SKM-1 treated with dmso at 0.1 percent for 144 hours (cell line): ENCODE measurements at regions not wholly inside any gene's neighbourhood (a gene's known extent, or its start where the extent isn't known, plus 50 kb on each side); places are given as distances from the start of the nearest gene placed in this dataset.

Experiments used
- DNase-seq: peaks from one replicate; lab custom pipeline; 2025; ENCODE audit not compliant: unreplicated experiment; lab: John Stamatoyannopoulos, UW

DNA sequence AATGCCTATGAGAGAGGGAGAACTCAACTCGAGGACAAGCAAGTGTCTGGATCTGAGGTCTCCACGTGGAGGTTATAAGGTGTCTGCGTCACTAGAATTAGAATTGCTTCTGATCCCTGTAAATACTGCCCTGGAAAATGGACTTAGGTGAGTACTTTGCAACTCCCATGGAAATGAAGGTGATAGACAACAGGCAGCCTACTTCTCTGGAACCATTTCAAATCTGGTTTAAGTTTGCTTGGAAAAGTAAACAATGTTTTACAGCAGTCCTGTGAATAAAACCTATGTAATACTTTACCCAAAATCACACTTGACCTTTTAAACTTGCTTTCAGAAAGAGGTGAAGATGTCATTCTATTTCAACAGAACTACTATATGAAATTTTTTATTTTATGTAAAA lies 70.1 kb upstream of the TENT5A start:
- no peak for DNase-seq

DNA sequence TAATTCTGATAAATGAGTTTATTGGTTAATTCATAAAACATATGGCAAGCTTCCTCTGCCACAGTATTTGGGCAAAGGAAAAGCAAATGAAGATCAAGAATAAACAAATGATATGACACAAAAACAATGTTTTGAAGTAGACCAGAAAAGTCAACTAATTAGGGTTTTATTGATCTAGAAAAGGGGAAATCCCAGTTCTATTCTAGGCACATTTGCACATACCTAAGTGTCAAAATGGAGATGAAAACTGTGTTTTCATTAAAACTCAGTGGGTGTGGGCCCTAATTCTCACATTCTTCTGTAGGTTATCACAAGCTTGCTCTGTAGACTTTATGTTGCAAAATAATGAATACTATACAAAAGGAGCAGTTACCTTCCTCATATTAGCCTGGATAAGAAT lies 69.0 kb upstream of the TENT5A start:
- no peak for DNase-seq

DNA sequence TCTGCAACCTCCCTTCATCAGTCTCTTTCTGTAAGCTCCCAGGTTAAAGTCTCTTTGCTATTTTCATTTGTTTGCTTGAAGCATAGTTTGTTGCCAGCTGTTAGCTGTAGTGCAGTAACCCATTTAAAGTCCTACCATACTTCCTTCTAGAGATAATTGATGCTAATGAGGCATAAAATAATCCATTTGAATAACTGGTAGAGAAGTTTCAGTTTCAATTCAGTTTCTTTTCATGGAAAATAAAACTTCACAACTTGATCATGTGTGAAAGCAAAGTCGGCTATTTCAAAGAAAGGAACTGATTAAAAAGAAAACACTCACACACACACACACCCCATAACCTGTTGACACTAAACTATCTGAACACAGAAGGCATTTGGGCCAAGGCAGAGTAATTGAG lies 68.5 kb upstream of the TENT5A start:
- no peak for DNase-seq

DNA sequence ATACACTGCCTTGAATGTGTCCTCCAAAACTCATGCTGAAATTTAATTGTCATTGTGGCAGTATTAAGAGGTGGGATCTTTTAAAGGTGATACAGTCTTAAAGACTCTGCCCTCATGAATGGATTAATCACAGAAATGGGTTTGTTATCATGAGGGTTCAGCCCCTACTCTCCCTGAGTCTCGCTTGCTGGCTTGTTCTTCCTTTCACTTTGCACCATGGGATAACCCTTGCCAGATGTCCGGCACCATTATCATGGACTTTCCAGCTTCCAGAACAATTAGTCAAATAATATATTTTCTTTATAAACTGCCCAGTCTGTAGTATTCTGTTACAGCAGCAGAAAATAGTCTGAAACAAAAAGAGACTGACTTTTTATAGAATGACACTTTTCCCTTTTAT lies 67.9 kb upstream of the TENT5A start:
- DNase-seq, result no peak

DNA sequence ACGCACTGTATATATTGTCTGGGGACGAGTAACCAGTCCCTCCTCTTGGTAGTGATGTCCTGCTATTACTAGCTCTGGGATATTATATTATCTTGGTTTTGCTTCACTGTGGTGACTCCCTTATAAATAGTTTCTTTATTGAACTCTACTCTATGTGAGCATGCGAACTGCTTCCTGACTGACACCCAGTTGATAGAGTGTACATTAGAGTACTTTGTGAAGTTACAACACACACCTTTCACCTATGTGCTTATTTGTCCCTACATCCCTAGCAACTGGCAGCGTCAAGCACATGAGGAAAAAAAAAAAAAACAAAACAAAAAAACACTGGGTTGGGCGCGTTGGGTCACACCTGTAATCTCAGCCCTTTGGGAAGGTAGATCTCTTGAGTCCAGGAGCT lies 67.3 kb upstream of the TENT5A start:
- DNase-seq, result no peak

DNA sequence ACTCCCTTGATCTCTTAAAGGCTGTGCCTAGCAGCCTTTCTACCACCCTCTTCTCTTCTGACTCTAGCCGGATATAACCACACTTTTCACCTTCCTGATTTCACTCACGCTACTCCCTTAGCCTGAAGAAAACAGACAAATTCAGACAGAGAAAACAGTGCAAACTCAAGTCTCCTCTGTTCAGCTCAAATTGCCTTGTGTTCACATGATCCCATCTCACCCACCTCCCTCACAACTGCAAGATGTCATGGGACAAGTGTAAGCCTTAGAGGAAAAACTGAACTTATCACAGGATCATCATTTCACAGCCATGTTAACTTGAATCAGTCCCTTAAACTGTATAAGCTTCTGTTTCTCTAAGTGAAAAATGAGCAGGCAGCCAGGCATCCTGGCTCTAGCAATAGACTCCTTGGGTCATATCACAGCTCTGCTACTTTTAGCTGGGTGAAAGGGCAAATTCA lies 66.5 kb upstream of the TENT5A start:
- no peak for DNase-seq

DNA sequence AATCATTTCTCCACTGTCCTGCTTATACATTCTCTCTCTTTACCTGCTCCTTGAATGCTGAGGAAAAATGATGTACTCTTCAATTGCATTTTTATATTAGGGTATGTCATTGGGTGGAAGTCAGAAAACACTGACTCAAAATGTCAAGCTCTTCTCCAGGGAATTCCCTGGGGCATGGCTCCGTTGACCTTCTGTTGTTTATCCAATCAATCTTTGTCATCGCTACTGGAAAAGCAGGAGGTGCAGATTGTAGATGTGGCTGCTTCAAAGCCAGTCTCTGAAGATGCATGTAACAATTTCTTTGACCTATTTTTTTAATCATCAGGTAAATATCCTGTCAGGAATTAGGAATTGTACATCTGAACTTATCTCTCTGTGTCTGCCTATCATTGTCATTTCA lies 63.9 kb upstream of the TENT5A start:
- no peak for DNase-seq

DNA sequence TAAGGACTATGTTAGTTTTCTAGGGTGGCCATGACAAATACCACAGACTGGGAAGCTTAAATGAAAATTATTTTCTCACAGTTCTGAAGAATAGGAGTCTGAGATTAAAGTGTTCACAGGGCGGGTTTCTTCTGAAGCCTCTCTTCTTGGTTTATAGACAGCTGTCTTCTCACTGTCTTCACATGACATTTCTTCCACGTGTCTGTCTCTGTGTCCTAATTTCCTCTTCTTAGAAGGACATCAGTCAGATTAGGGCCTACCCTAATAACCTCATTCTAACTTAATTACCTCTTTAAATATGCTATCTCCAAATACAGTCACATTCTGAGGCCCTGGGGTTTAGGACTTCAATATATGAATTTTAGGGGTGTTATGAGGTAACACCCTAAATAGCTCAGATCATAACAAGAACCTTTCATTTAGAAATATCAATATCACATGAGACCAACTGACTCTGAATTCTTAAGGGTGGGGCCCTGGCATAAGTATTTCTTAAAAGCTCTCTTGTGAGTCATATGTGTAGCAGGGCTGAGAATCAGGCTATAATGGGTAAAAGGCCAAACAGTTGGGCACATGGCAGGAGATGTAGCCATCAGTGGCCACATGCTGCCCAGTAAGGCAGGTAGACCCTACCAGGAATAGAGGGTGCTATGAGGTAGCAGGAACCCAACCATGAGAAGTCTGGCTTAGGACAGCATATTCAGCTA lies 62.0 kb upstream of the TENT5A start:
- DNase-seq, result no peak

DNA sequence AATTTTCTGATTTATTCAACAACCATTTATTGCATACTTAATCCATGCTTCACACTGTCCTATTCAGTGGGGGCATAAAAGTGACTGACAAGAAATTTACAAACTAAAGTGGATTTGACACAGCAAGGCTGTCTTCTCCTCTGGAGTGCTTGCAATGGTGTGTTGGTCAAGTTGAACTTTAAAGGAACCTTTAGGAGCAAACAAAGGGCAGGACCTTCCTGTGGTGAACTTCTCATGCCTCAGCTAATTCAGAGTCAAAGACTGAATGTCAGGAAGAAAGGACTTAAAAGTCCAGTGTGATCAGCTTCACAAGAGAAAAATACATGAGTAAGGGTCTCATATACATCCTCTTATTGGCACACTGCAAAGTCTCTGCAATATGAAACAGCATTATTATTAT lies 60.8 kb upstream of the TENT5A start:
- DNase-seq, result peak; percentile 30

DNA sequence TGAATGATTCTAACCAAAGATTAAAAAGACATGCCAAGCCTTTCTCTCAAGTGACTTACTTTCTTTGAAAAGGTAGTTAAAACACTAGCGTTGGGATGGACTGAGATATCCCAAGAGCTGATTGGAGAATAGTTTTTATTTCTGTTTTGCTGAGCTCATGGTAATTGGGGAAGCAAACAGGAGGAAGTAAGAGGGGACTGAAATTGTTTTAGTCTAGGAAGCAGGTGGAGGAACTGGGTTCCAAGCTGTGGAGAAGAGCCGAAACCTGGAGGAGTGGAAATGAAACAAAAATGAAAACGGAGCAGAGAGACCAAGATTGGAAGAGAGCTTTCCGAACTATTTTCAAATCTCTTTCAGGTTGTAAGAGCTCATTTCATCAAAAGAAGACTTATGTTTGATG lies 59.9 kb upstream of the TENT5A start:
- peak; percentile 78 for DNase-seq

DNA sequence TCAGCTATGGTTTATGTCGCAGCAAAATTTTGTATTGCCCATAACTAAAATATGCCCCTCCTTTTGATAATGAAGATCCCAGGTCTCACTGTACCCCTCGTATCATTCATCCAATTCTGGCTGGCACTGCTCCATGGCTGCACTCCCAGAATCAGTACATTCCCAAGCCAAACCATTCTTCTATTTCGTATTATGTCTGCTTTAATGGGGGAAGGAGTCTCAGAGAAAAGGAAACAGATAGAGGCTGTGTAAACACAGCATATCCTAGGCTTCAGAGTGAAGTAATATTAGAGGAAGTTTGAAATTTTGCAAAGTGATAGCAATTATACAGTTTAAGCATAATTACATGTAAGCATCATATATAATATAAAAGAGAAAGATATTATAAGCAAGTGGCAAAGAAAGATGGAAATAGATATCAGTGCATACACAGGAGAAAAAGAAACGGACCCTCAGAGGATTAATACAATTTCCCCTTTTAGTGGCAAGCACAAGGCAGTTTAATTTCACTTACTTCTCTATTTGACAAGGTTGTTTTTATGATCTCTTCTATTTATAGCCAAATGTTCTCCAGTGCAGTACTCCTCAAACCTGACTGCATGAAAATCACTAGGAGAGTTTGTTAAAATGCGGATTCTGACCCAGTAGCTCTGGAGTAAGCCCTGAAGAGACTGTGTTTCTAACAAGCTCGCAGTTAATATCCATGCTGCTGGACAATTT lies 56.5 kb upstream of the TENT5A start:
- peak; percentile 89 for DNase-seq

DNA sequence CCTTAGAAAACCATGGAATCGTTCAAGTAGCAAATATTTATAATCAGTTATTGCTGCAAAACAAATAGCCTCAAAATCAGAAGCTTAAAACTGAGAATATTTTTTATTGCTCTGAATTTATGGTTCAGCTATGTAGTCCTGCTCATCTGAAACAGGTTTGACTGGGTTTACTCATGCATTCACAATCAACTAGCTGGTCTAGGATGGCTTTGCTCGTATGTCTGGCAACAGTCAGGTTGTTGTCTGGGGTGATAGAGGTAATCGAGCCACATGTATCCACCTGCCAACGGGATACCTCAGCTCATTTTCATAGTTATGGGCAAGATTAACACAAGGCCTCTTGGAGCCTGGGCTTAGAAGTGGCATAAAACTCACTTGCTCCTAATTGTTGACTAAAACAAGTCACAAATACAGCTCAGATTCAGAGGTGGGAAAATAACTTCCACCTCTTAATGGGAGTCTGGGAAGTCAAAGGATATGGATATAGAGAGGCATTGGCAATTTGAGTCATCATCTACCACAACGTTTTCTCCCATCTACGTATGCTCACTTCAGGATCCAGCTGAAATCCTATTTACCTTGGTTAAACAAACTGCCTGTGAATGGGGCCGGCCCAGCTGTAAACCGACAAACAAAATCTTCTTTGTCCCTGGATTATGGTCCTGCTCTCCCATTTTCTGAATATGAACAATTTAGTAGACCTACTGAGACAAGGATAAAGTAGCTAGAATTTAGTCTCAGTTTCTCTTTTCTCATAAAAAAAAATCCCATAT lies 54.5 kb upstream of the TENT5A start:
- no peak for DNase-seq

DNA sequence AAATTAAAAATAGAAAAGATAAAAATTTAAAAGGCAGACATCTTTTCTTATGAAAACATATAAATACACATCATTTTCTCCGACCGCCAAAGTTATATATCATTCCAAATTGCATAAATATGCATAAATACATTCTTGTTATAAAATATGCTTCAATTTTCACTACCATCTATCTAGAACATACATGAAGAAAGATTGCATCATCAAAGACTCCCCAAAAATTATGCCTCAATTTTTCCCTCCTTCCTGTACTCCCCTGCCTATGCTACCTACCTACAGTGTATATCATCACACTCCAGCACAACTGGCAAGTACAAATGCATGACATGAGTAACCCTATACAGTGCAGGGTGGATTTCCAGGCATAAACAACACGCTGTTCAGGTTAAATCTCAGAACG lies 49.9 kb upstream of the TENT5A start:
- DNase-seq, result no peak
